ENCODE measurements at regions not wholly inside any gene's neighbourhood (a gene's known extent, or its start where the extent isn't known, plus 50 kb on each side); places are given as distances from the start of the nearest gene placed in this dataset.

GRCh38 chr16:86124321-86124720, 225.4 kb downstream of the IRF8 start:
- FAIRE-seq (no peak), DNase-seq (ENCODE audit: insufficient read length, low spot score) (no peak)
- TF ChIP-seq POU2F2 (IDR thresholded peaks at IDR 0.05; ENCODE audit: low read depth, low read length) (no peak), PAX5 (IDR thresholded peaks at IDR 0.05; ENCODE audit: insufficient read depth, low read length, severe bottlenecking) (no peak), POLR2A (IDR thresholded peaks at IDR 0.05; ENCODE audit: low read depth, low read length) (no peak)

DNA sequence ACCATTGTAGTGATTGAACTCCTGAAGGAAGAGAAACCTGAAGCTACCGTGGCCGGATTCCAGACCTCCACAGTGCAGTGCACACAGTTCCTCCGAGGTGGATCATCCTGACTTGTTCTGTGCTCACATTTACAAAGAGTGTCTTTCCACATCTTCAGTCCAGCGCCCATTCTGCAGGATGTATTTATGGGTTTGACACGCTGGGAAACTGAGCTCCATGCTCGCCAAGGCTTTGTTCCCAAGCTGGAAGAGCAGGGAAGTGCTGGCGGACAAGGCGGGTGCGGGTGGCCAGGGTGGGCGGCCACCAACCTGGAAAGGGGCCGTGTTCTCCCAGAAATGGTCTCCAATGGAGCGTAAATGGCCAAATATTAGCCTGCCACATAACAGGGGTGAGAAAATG, 227.9 kb downstream of the IRF8 start:
- FAIRE-seq (no peak), DNase-seq (ENCODE audit: insufficient read length, low spot score) (no peak)
- TF ChIP-seq SPI1 (IDR thresholded peaks at IDR 0.05; ENCODE audit: low read depth, low read length) (no peak), TAF1 (IDR thresholded peaks at IDR 0.05; ENCODE audit: low read depth, low read length) (no peak), POLR2AphosphoS5 (IDR thresholded peaks at IDR 0.05; ENCODE audit: low read depth, low read length) (no peak), POU2F2 (IDR thresholded peaks at IDR 0.05; ENCODE audit: low read depth, low read length) (no peak), PAX5 (IDR thresholded peaks at IDR 0.05; ENCODE audit: insufficient read depth, low read length, severe bottlenecking) (no peak), POLR2A (IDR thresholded peaks at IDR 0.05; ENCODE audit: low read depth, low read length) (no peak)

DNA sequence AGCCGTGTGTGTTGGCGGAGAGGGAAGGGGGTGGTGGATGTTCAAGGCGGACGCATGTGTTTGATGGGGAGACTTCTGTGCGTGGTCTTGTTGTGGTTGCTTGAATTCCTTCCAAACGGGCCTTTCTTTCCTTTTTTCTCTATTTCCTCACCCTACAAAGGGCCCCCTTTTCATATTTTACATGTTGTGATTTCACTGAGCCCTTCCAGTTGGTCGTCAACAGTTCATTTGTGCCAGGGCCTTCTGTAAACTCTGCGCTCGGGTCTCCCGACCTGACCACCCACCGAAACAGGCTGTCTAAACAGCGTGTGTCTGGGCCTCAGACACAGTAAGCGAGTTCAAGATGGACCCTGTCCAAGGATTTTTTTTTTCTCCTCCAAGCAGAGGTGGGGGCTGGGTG, 228.4 kb downstream of the IRF8 start:
- FAIRE-seq (no peak), DNase-seq (ENCODE audit: insufficient read length, low spot score) (no peak)
- no peak for TF ChIP-seq SPI1 (IDR thresholded peaks at IDR 0.05; ENCODE audit: low read depth, low read length)
- TF ChIP-seq PAX5 (IDR thresholded peaks at IDR 0.05; ENCODE audit: insufficient read depth, low read length, severe bottlenecking) = no peak
- TF ChIP-seq POLR2A (IDR thresholded peaks at IDR 0.05; ENCODE audit: low read depth, low read length) = no peak
- TF ChIP-seq POU2F2 (IDR thresholded peaks at IDR 0.05; ENCODE audit: low read depth, low read length) = no peak
- no peak for TF ChIP-seq POLR2AphosphoS5 (IDR thresholded peaks at IDR 0.05; ENCODE audit: low read depth, low read length)
- no peak for TF ChIP-seq TAF1 (IDR thresholded peaks at IDR 0.05; ENCODE audit: low read depth, low read length)

DNA sequence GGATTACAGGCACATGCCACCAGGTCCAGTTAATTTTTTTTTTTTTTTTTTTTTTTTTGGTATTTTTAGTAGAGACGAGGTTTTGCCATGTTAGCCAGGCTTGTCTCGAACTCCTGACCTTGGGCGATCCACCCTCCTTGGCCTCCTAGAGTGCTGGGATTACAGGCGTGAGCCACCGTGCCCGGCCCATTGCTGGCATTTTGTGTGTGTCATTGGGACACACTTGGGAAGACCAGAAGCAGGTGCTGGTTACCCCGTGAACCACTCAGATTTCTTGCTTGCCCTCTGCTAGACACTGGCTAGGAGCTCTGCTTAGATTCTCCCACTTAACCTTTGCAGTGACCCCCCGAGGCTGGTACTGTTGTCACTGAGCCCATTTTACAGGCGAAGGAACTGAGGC, 229.3 kb downstream of the IRF8 start:
- TF ChIP-seq POLR2A (IDR thresholded peaks at IDR 0.05; ENCODE audit: low read depth, low read length) = no peak
- TF ChIP-seq SPI1 (IDR thresholded peaks at IDR 0.05; ENCODE audit: low read depth, low read length) = no peak
- no peak for TF ChIP-seq POU2F2 (IDR thresholded peaks at IDR 0.05; ENCODE audit: low read depth, low read length)
- no peak for TF ChIP-seq POLR2AphosphoS5 (IDR thresholded peaks at IDR 0.05; ENCODE audit: low read depth, low read length)
- no peak for TF ChIP-seq PAX5 (IDR thresholded peaks at IDR 0.05; ENCODE audit: insufficient read depth, low read length, severe bottlenecking)
- TF ChIP-seq TAF1 (IDR thresholded peaks at IDR 0.05; ENCODE audit: low read depth, low read length) = no peak
- DNase-seq (ENCODE audit: insufficient read length, low spot score) (no peak), FAIRE-seq (no peak)

- DNase-seq (ENCODE audit: insufficient read length, low spot score) (no peak), FAIRE-seq (no peak)
Measured at GRCh38 chr16:86129541-86129940, 230.6 kb downstream of the IRF8 start.

DNA sequence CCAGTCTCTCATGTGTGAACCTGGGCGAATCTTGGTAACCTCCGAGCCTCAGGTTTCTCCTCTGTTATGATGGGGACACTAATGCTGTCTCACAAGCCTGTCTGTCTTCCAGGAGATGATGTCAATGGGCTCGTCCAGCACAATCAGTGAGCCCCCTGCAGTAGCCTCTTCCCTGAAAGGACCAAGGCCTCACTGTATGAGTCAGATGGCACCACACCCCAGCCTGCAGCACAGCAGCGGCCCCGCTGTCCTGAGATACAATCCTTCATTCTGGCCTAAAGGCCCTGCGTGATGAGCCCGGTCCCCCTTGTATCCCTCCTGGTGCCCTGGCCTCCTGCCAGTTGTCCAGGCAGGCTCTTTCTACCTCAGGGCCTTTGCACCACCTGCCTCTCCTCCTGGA, 234.4 kb downstream of the IRF8 start:
- TF ChIP-seq POU2F2 (IDR thresholded peaks at IDR 0.05; ENCODE audit: low read depth, low read length) = no peak
- TF ChIP-seq SPI1 (IDR thresholded peaks at IDR 0.05; ENCODE audit: low read depth, low read length) = no peak
- TF ChIP-seq POLR2AphosphoS5 (IDR thresholded peaks at IDR 0.05; ENCODE audit: low read depth, low read length) = no peak
- no peak for TF ChIP-seq POLR2A (IDR thresholded peaks at IDR 0.05; ENCODE audit: low read depth, low read length)
- TF ChIP-seq TAF1 (IDR thresholded peaks at IDR 0.05; ENCODE audit: low read depth, low read length) = no peak
- no peak for TF ChIP-seq PAX5 (IDR thresholded peaks at IDR 0.05; ENCODE audit: insufficient read depth, low read length, severe bottlenecking)
- FAIRE-seq (no peak), DNase-seq (ENCODE audit: insufficient read length, low spot score) (no peak)

More at GRCh38 chr16:86129541-86129940, 230.6 kb downstream of the IRF8 start:
- TF ChIP-seq POLR2A (IDR thresholded peaks at IDR 0.05; ENCODE audit: low read depth, low read length) (no peak), SPI1 (IDR thresholded peaks at IDR 0.05; ENCODE audit: low read depth, low read length) (no peak), PAX5 (IDR thresholded peaks at IDR 0.05; ENCODE audit: insufficient read depth, low read length, severe bottlenecking) (no peak), TAF1 (IDR thresholded peaks at IDR 0.05; ENCODE audit: low read depth, low read length) (no peak), POLR2AphosphoS5 (IDR thresholded peaks at IDR 0.05; ENCODE audit: low read depth, low read length) (no peak), POU2F2 (IDR thresholded peaks at IDR 0.05; ENCODE audit: low read depth, low read length) (no peak)

GRCh38 chr16:86133847-86134375, 234.9 kb downstream of the IRF8 start:
- FAIRE-seq (no peak), DNase-seq (ENCODE audit: insufficient read length, low spot score) (no peak)
- TF ChIP-seq POU2F2 (IDR thresholded peaks at IDR 0.05; ENCODE audit: low read depth, low read length) (no peak), SPI1 (IDR thresholded peaks at IDR 0.05; ENCODE audit: low read depth, low read length) (no peak), POLR2AphosphoS5 (IDR thresholded peaks at IDR 0.05; ENCODE audit: low read depth, low read length) (no peak), PAX5 (IDR thresholded peaks at IDR 0.05; ENCODE audit: insufficient read depth, low read length, severe bottlenecking) (no peak), TAF1 (IDR thresholded peaks at IDR 0.05; ENCODE audit: low read depth, low read length) (no peak), POLR2A (IDR thresholded peaks at IDR 0.05; ENCODE audit: low read depth, low read length) (no peak)

GRCh38 chr16:86134802-86135461, 236.0 kb downstream of the IRF8 start:
- FAIRE-seq = no peak
- DNase-seq (ENCODE audit: insufficient read length, low spot score) = no peak
- no peak for TF ChIP-seq POLR2A (IDR thresholded peaks at IDR 0.05; ENCODE audit: low read depth, low read length)
- no peak for TF ChIP-seq TAF1 (IDR thresholded peaks at IDR 0.05; ENCODE audit: low read depth, low read length)
- no peak for TF ChIP-seq POU2F2 (IDR thresholded peaks at IDR 0.05; ENCODE audit: low read depth, low read length)
- no peak for TF ChIP-seq PAX5 (IDR thresholded peaks at IDR 0.05; ENCODE audit: insufficient read depth, low read length, severe bottlenecking)
- TF ChIP-seq SPI1 (IDR thresholded peaks at IDR 0.05; ENCODE audit: low read depth, low read length) = no peak
- TF ChIP-seq POLR2AphosphoS5 (IDR thresholded peaks at IDR 0.05; ENCODE audit: low read depth, low read length) = no peak

GRCh38 chr16:86137359-86137758, 238.4 kb downstream of the IRF8 start:
- no peak for DNase-seq (ENCODE audit: insufficient read length, low spot score)
- no peak for TF ChIP-seq TAF1 (IDR thresholded peaks at IDR 0.05; ENCODE audit: low read depth, low read length)
- TF ChIP-seq SPI1 (IDR thresholded peaks at IDR 0.05; ENCODE audit: low read depth, low read length) = no peak
- no peak for TF ChIP-seq POLR2AphosphoS5 (IDR thresholded peaks at IDR 0.05; ENCODE audit: low read depth, low read length)
- TF ChIP-seq POU2F2 (IDR thresholded peaks at IDR 0.05; ENCODE audit: low read depth, low read length) = no peak
- no peak for TF ChIP-seq POLR2A (IDR thresholded peaks at IDR 0.05; ENCODE audit: low read depth, low read length)
- TF ChIP-seq PAX5 (IDR thresholded peaks at IDR 0.05; ENCODE audit: insufficient read depth, low read length, severe bottlenecking) = no peak
- FAIRE-seq = no peak
